ENCODE measurements at regions not wholly inside any gene's neighbourhood (a gene's known extent, or its start where the extent isn't known, plus 50 kb on each side); places are given as distances from the start of the nearest gene placed in this dataset.

GRCh38 chr2:14706201-14706600 lies 73.7 kb downstream of the LRATD1 start:
- TF ChIP-seq POLR2AphosphoS5 (IDR thresholded peaks at IDR 0.05; ENCODE audit: low read depth, low read length), result no peak
- no peak for TF ChIP-seq POLR2A (IDR thresholded peaks at IDR 0.05; ENCODE audit: low read depth, low read length)

Data from GM12892 (cell line).